ENCODE measurements at regions not wholly inside any gene's neighbourhood (a gene's known extent, or its start where the extent isn't known, plus 50 kb on each side); places are given as distances from the start of the nearest gene placed in this dataset.

GRCh38 chr5:72721844-72722243 lies 94.6 kb upstream of the TNPO1 start (continued):
- no peak for TF ChIP-seq REST (IDR thresholded peaks at IDR 0.05; ENCODE audit: unreplicated experiment)
- TF ChIP-seq POLR2AphosphoS5 (IDR thresholded peaks at IDR 0.05; ENCODE audit: low read depth) = no peak
- TF ChIP-seq ETS1 (IDR thresholded peaks at IDR 0.05) = no peak
- no peak for TF ChIP-seq STAT1 (IDR thresholded peaks at IDR 0.05; ENCODE audit: unreplicated experiment)

- H3K27me3 Mint-ChIP-seq (ENCODE audit: insufficient read depth, low read depth, poor library complexity) = peaks cover 4% of the 10 kb centered on the region
- no peak overlapping the region for H3K27ac ChIP-seq (ENCODE audit: low read depth)
- no peaks in the 10 kb centered on the region for H3K36me3 Mint-ChIP-seq (ENCODE audit: low read depth)
- no peak overlapping the region for H3K27ac Mint-ChIP-seq
- H3K4me3 Mint-ChIP-seq = no peak overlapping the region
- H3F3A ChIP-seq (replicated peaks; ENCODE audit: low read depth) = no peaks in the 10 kb centered on the region
- no peak overlapping the region for H3K4me2 ChIP-seq
- H3K9me3 Mint-ChIP-seq = no peaks in the 10 kb centered on the region
- H4K20me1 ChIP-seq (replicated peaks; ENCODE audit: insufficient read depth) = no peaks in the 10 kb centered on the region
- H2AFZ ChIP-seq = no peak overlapping the region
- ATAC-seq (no peak), DNase-seq (ENCODE audit: low spot score) (no peak)
- peaks cover 4% of the 10 kb centered on the region; the same call in 1 of the 2 replicates for H3K9me2 ChIP-seq (ENCODE audit: insufficient read depth)
- no peak overlapping the region for H3K4me3 ChIP-seq
- TF ChIP-seq EZH2 (IDR thresholded peaks at IDR 0.05; ENCODE audit: low read depth, unreplicated experiment) = no peak
- no peak for TF ChIP-seq STAT1 (IDR thresholded peaks at IDR 0.05; ENCODE audit: unreplicated experiment)
- no peak for TF ChIP-seq ZNF462 (CRISPR knock-in tag; IDR thresholded peaks at IDR 0.05)
- no peak for TF ChIP-seq EZH2phosphoT487 (IDR thresholded peaks at IDR 0.05; ENCODE audit: unreplicated experiment)
- H3K36me3 ChIP-seq (ENCODE audit: insufficient read depth) = no peaks in the 10 kb centered on the region
- no peaks in the 10 kb centered on the region for H3K27me3 ChIP-seq (ENCODE audit: insufficient read depth)
- peaks cover 4% of the 10 kb centered on the region for H3K4me1 Mint-ChIP-seq
- H3K79me2 ChIP-seq (replicated peaks; ENCODE audit: insufficient read depth) = no peaks in the 10 kb centered on the region
- H3K4me1 ChIP-seq (ENCODE audit: insufficient read depth) = no peaks in the 10 kb centered on the region
These were observed 96.3 kb upstream of the TNPO1 start for GRCh38 chr5:72720205-72720604.
